OCI-LY3 (cell line): ENCODE measurements at regions not wholly inside any gene's neighbourhood (a gene's known extent, or its start where the extent isn't known, plus 50 kb on each side); places are given as distances from the start of the nearest gene placed in this dataset.
"Not testable (repeated sequence)": the region's sequence is repeated elsewhere in the genome, so short reads cannot be mapped to it uniquely, and the experiment has no call there.

Experiments used
- H2AFZ ChIP-seq: fragments of 200-600, 300-600 bp; shearing (Covaris generic); 2 replicates; pipeline ENCODE4 v1.6.0; 2014; ENCODE audit warnings: antibody characterized with exemption, low read depth, low read length
- H3K27ac ChIP-seq: fragments of 200-600, 300-600 bp; sonication (generic); 2 replicates; pipeline ENCODE4 v1.5.1; 2014; ENCODE audit warnings: mild to moderate bottlenecking, low read length, moderate library complexity, mixed read lengths
- H3K27me3 ChIP-seq: fragments of 200-600, 300-600 bp; sonication (generic); 2 replicates; pipeline ENCODE4 v1.6.1; 2014; ENCODE audit warnings: low read depth, low read length, mixed read lengths
- H3K36me3 ChIP-seq: fragments of 200-600, 300-600 bp; sonication (generic); replicated peaks from 2 replicates; pipeline ENCODE3; 2014; ENCODE audit warnings: low read depth, low read length, mixed read lengths
- H3K4me1 ChIP-seq: fragments of 300-600, 200-600 bp; sonication (generic); 2 replicates; pipeline ENCODE4 v1.6.1; 2014; ENCODE audit warnings: low read length, mixed read lengths
- H3K4me2 ChIP-seq: fragments of 200-600, 300-600 bp; sonication (generic); 2 replicates; pipeline ENCODE4 v1.6.1; 2014; ENCODE audit warnings: low read length, mixed read lengths
- H3K4me3 ChIP-seq: fragments of 300-600, 200-600 bp; sonication (generic); 2 replicates; pipeline ENCODE4 v1.5.1; 2014; ENCODE audit warnings: antibody characterized with exemption, mild to moderate bottlenecking, low read length, moderate library complexity
- H3K79me2 ChIP-seq: fragments of 300-600, 200-600 bp; shearing (Covaris generic); 2 replicates; pipeline ENCODE4 v1.6.1; 2014; ENCODE audit warnings: mild to moderate bottlenecking, low read length, mixed read lengths
- H3K9ac ChIP-seq: fragments of 300-600, 200-600 bp; shearing (Covaris generic); 2 replicates; pipeline ENCODE4 v1.6.0; 2014; ENCODE audit warnings: mild to moderate bottlenecking, low read length, moderate library complexity
- H3K9me3 ChIP-seq: fragments of 200-600, 300-600 bp; shearing (Covaris generic); 2 replicates; pipeline ENCODE4 v1.6.1; 2014; ENCODE audit warnings: low read length, mixed read lengths; ENCODE audit not compliant: insufficient read depth
- H4K20me1 ChIP-seq: fragments of 200-600, 300-600 bp; sonication (generic); 2 replicates; pipeline ENCODE4 v1.6.1; 2016; ENCODE audit warnings: low read length, mixed read lengths; ENCODE audit not compliant: insufficient read depth

DNA sequence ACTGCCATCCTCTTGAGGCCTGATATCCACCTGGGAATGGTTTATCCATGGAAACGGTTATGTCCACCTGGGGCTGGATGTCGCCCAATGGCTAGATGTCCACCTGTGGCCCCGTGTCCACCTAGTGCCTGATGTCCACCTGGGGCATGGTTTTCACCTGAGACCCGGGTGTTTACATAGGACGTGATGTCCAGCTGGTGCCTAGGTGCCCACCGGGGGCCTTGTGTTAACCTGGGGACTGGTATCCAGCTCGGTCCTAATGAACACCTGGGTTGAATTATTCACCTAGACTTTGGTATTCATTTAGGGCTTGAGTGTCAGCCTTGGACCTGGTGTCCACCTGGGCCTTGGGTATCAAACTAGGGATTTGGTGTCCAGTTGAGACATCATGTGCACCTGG lies 202.7 kb downstream of the POTEG start:
- H3K27me3 ChIP-seq, H3K4me3 ChIP-seq, H3K4me2 ChIP-seq, H3K36me3 ChIP-seq, H3K27ac ChIP-seq, H3K4me1 ChIP-seq, H2AFZ ChIP-seq, H3K79me2 ChIP-seq, H3K9me3 ChIP-seq, H3K9ac ChIP-seq, H4K20me1 ChIP-seq: not testable (repeated sequence)

DNA sequence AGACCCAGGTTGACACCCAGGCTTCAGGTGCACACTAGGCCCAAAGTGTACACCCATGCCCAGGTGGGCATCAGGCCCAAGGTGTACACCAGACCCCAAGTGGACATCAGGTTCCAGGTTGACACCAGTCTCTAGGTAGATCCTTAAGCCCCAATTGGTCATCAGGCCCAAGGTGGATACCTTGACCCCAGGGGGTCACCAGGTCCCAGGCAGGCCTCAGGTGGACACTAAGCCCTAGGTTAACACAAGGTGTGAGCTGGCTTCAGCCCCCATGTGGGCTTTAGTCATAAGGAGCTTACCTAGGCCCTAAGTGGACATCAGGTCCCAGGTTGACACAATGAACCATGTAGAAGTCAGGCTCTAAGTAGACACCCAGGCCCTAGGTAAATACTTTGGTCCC lies 200.1 kb downstream of the POTEG start:
- H3K27ac ChIP-seq, H3K4me3 ChIP-seq, H3K36me3 ChIP-seq, H3K9ac ChIP-seq, H3K4me1 ChIP-seq, H3K9me3 ChIP-seq, H3K27me3 ChIP-seq, H2AFZ ChIP-seq, H3K79me2 ChIP-seq, H3K4me2 ChIP-seq, H4K20me1 ChIP-seq: not testable (repeated sequence)

DNA sequence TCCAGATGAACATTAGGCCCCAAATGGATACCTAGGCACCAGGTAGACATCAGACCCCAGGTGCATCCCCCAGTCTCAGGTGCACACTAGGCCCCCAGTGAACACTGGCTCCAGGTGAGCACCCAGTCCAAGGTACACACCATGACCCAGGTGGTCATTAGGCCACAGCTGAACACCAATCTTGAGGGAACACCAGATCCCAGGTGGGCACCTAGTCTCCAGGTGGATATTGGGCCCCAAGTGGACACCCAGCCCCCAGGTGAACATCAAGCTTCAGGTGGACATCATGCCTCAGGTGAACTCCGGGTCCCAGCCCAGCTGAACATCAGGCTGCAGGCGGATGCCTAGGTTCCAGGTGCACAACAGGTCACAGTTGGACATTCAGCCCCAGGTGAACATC lies 196.5 kb downstream of the POTEG start:
- not testable (repeated sequence) for H3K36me3 ChIP-seq, H2AFZ ChIP-seq, H3K27ac ChIP-seq, H3K4me1 ChIP-seq, H3K9ac ChIP-seq, H3K4me3 ChIP-seq, H4K20me1 ChIP-seq, H3K79me2 ChIP-seq, H3K27me3 ChIP-seq, H3K4me2 ChIP-seq, H3K9me3 ChIP-seq

DNA sequence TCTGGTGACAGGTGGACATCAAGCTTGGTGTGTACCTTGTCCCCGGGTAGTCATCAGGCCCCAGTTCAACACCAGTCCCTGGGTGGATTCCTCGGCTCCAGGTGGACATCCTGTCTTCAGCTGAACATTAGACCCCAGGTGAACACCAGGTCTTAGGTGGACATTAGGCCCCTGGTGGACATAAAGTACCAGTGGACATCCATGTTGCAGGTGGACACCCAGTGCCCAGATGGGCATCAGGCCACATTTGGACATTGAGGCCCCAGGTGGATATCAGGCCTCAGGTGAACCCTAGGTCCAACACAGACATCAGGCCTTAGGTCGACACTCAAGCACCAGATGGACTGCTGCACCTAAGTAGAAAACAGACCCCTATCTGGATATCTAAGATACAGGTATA lies 195.6 kb downstream of the POTEG start:
- not testable (repeated sequence) for H3K9me3 ChIP-seq, H3K36me3 ChIP-seq, H3K27ac ChIP-seq, H3K4me2 ChIP-seq, H3K79me2 ChIP-seq, H4K20me1 ChIP-seq, H3K4me1 ChIP-seq, H3K4me3 ChIP-seq, H2AFZ ChIP-seq, H3K27me3 ChIP-seq, H3K9ac ChIP-seq

DNA sequence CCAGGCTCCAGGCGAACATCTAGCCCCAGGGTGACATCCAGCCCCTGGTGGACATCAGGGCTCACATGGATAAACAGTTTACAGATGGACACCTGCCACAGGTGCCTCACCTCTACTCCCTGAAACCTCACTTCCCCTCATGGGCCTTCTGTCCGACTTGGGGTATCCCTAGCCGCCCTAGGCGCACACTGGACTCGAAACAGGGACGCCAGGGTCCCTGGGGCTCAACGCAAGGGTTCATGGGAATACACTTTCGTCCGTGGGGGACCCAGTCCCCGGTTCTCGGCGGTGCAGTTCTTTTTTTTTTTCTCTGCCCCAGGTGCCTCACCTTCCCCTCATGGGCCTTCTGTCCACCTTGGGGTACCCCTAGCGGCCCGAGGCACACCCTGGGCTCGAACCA lies 194.2 kb downstream of the POTEG start:
- not testable (repeated sequence) for H3K4me1 ChIP-seq, H3K27ac ChIP-seq, H3K27me3 ChIP-seq, H3K36me3 ChIP-seq, H3K79me2 ChIP-seq, H3K9ac ChIP-seq, H2AFZ ChIP-seq, H3K9me3 ChIP-seq, H4K20me1 ChIP-seq, H3K4me3 ChIP-seq, H3K4me2 ChIP-seq

DNA sequence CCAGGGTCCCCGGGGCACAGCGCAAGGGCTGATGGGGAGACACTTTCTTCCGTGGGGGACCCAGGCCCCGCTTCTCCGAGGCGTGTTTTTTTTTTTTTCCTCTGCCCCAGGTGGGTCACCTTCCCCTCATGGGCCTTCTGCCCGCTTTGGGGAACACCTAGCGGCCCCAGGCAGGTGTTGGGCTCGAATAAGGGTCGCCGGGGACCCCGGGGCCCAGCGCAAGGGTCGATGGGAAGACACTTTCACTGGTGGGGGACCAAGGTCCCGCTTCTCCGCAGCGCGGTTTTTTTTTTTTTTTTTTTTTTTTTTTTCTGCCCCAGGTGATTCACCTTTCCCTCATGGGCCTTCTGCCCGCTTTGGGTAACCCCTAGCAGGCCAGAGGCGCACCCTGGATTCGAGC lies 193.8 kb downstream of the POTEG start:
- H4K20me1 ChIP-seq, H3K4me1 ChIP-seq, H3K9me3 ChIP-seq, H3K79me2 ChIP-seq, H3K36me3 ChIP-seq, H3K4me3 ChIP-seq, H2AFZ ChIP-seq, H3K27me3 ChIP-seq, H3K27ac ChIP-seq, H3K9ac ChIP-seq, H3K4me2 ChIP-seq: not testable (repeated sequence)

DNA sequence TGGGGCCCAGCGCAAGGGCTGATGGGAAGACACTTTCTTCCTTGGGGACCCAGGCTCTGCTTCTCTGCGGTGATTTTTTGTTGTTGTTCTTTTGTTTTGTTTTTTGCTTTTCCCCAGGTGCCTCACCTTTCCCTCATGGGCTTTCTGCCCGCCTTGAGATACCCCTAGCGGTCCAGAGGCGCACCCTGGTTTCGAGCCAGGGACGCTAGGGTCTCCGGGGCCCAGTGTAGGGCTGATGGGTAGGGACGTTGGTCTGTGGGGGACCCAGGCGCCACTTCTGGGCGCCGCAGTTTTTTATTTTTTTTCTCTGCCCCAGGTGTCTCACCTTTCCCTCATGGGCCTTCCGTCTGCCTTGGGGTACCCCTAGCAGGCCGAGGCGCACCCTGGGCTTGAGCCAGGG lies 192.7 kb downstream of the POTEG start:
- H2AFZ ChIP-seq, H4K20me1 ChIP-seq, H3K27ac ChIP-seq, H3K36me3 ChIP-seq, H3K27me3 ChIP-seq, H3K9ac ChIP-seq, H3K4me3 ChIP-seq, H3K4me1 ChIP-seq, H3K4me2 ChIP-seq, H3K9me3 ChIP-seq, H3K79me2 ChIP-seq: not testable (repeated sequence)

DNA sequence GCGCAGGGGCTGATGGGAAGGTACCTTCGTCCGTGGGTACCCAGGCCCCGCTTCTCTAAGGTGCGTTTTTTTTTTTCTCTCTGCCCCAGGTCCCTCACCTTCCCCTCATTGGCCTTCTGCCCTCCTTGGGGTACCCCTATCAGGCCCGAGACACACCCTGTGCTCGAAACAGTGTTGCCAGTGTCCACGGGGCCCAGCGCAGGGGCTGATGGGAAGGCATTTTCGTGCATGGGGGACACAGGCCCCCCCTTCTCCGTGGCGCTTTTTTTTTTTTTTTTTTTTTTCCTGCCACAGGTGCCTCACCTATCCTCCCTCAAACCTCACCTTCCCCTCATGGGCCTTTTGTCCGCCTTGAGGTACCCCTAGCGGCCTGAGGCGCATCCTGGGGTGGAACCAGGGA lies 191.6 kb downstream of the POTEG start:
- not testable (repeated sequence) for H4K20me1 ChIP-seq, H3K79me2 ChIP-seq, H3K9ac ChIP-seq, H3K27me3 ChIP-seq, H3K4me3 ChIP-seq, H3K36me3 ChIP-seq, H2AFZ ChIP-seq, H3K4me1 ChIP-seq, H3K27ac ChIP-seq, H3K4me2 ChIP-seq, H3K9me3 ChIP-seq

DNA sequence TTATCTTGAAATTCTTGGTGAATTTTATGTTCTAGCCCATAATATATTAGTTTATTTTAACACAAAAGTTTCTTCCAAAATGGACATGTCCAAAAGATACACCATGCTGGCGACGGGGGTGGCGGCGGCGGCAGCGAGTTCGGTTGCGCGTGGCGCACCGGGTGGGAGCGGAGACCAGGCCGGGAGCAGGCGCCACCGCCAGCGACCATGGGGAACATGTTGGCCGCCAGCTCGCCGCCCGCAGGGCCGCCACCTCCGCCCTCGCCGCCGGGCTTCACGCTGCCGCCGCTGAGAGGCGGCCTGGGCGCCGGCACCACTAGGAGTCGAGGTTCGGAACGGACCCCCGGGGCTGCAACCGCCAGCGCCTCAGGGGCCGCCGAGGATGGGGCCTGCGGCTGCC lies 167.2 kb downstream of the POTEG start:
- not testable (repeated sequence) for H3K79me2 ChIP-seq, H3K9ac ChIP-seq, H3K27ac ChIP-seq, H3K4me2 ChIP-seq, H2AFZ ChIP-seq, H3K4me3 ChIP-seq, H3K9me3 ChIP-seq, H3K27me3 ChIP-seq, H3K36me3 ChIP-seq, H3K4me1 ChIP-seq, H4K20me1 ChIP-seq

DNA sequence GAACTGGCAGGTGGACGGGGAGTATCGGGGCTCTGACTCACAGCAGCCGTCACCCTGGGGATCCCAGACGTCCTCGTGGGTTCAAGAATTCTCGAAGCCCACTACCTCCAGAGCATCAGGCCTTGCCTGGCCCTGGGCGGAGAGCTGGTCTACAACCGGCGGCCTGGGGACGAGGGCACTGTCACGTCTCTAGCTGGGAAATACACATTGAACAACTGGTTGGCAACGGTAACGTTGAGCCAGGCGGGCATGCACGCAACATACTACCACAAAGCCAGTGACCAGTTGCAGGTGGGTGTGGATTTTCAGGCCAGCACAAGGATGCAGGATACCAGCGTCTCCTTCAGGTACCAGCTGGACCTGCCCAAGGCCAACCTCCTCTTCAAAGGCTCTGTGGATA lies 166.5 kb downstream of the POTEG start:
- not testable (repeated sequence) for H3K36me3 ChIP-seq, H3K9me3 ChIP-seq, H2AFZ ChIP-seq, H3K27ac ChIP-seq, H3K79me2 ChIP-seq, H3K4me1 ChIP-seq, H3K27me3 ChIP-seq, H4K20me1 ChIP-seq, H3K4me2 ChIP-seq, H3K9ac ChIP-seq, H3K4me3 ChIP-seq
